Naive thymus-derived CD4-positive, alpha-beta T cell (primary cell): ENCODE measurements at regions not wholly inside any gene's neighbourhood (a gene's known extent, or its start where the extent isn't known, plus 50 kb on each side); places are given as distances from the start of the nearest gene placed in this dataset.

ENCODE experiments used
- ATAC-seq: fragments of 150-1000 bp; cut with Tn5 transposase; 2 replicates; pipeline ENCODE4 v1.10.0; 2021; ENCODE audit warnings: mild to moderate bottlenecking, moderate library complexity
- CTCF ChIA-PET: fragments of 350-600 bp; sonication (Branson Sonifier 250); formaldehyde crosslinking; loops from one replicate; lab custom pipeline; 2021; ENCODE audit warnings: antibody characterized with exemption; lab: Charles Lee
- POLR2A ChIA-PET: fragments of 350-600 bp; sonication (Branson Sonifier 250); formaldehyde crosslinking; loops from one replicate; lab custom pipeline; 2021; ENCODE audit warnings: antibody characterized with exemption, inconsistent platforms; lab: Charles Lee
- DNase-seq, 9 donors: peaks; one replicate each; pipeline versions ENCODE4 v3.0.0 to v3.0.0-alpha.2; 2020 to 2022; ENCODE audit warnings: mixed read lengths in 1 of 9
- H3K27ac ChIP-seq: one replicate; pipeline ENCODE4 v1.7.0; 2013; ENCODE audit warnings: mild to moderate bottlenecking, low read depth, low read length, moderate library complexity
- H3K27me3 ChIP-seq, 2 donors: one replicate each; pipeline ENCODE4 v1.7.0; 2013; ENCODE audit warnings: low read length in 2 of 2, mild to moderate bottlenecking in 2 of 2, moderate library complexity in 2 of 2; ENCODE audit not compliant: control insufficient read depth in 2 of 2, insufficient read depth in 2 of 2
- H3K36me3 ChIP-seq, 3 experiments: 1 replicate in 2 of 3; 2 replicates in 1 of 3; pipeline ENCODE4 v1.7.0; 2013; ENCODE audit warnings: low read length in 3 of 3, mild to moderate bottlenecking in 3 of 3, moderate library complexity in 1 of 3; ENCODE audit not compliant: insufficient read depth in 3 of 3, control insufficient read depth in 2 of 3
- H3K4me1 ChIP-seq, 2 donors: one replicate each; pipeline ENCODE4 v1.7.0; 2013; ENCODE audit warnings: low read length in 2 of 2, mild to moderate bottlenecking in 2 of 2, moderate library complexity in 1 of 2; ENCODE audit not compliant: control insufficient read depth in 2 of 2, insufficient read depth in 2 of 2
- H3K4me3 ChIP-seq: 2 replicates; pipeline ENCODE4 v1.7.0; 2013; ENCODE audit warnings: mild to moderate bottlenecking, low read length
- H3K9me3 ChIP-seq, 3 experiments: 1 replicate in 2 of 3; 2 replicates in 1 of 3; pipeline ENCODE4 v1.7.0; 2013; ENCODE audit warnings: low read length in 3 of 3; ENCODE audit not compliant: control insufficient read depth in 2 of 3
- H3K27ac Mint-ChIP-seq, 9 donors: one replicate each; pipeline ENCODE4 v1.8.0; 2020 to 2022; ENCODE audit warnings: mixed read lengths in 9 of 9, mild to moderate bottlenecking in 8 of 9, moderate library complexity in 5 of 9, inconsistent platforms in 2 of 9
- H3K27me3 Mint-ChIP-seq, 5 donors: one replicate each; pipeline ENCODE4 v1.8.0; 2021 to 2022; ENCODE audit warnings: mixed read lengths in 5 of 5, mild to moderate bottlenecking in 1 of 5
- H3K36me3 Mint-ChIP-seq, 5 donors: one replicate each; pipeline ENCODE4 v1.8.0; 2020 to 2022; ENCODE audit warnings: mixed read lengths in 5 of 5, mild to moderate bottlenecking in 3 of 5, inconsistent platforms in 1 of 5
- H3K4me1 Mint-ChIP-seq, 7 donors: one replicate each; pipeline ENCODE4 v1.8.0; 2020 to 2022; ENCODE audit warnings: mixed read lengths in 7 of 7, mild to moderate bottlenecking in 3 of 7, inconsistent platforms in 1 of 7
- H3K4me3 Mint-ChIP-seq, 10 donors: one replicate each; pipeline ENCODE4 v1.8.0; 2020 to 2022; ENCODE audit warnings: mild to moderate bottlenecking in 10 of 10, mixed read lengths in 10 of 10, moderate library complexity in 6 of 10, inconsistent platforms in 2 of 10
- H3K9me3 Mint-ChIP-seq, 11 donors: one replicate each; pipeline ENCODE4 v1.8.0; 2020 to 2022; ENCODE audit warnings: mixed read lengths in 11 of 11, mild to moderate bottlenecking in 4 of 11, inconsistent platforms in 1 of 11, moderate library complexity in 1 of 11
- intact Hi-C, 2 donors: fragments of 100-400 bp; cut with micrococcal nuclease; formaldehyde crosslinking; loops; one replicate each; pipeline ENCODE4 v1.15.1; 2023

GRCh38 chr11:39972461-39972860, 1487.0 kb downstream of the LRRC4C start:
- no peaks in the 10 kb centered on the region for H3K4me1 Mint-ChIP-seq
- Histone ChIP-seq H3K27me3 (no peaks in the 10 kb centered on the region), H3K36me3 (no peaks in the 10 kb centered on the region), H3K27ac (no peak overlapping the region), H3K4me1 (no peaks in the 10 kb centered on the region), H3K9me3 (no peaks in the 10 kb centered on the region), H3K4me3 (no peak overlapping the region)
- intact Hi-C loops: no loop called here
- DNase-seq: no peak
- CTCF ChIA-PET: no interaction called here
- H3K27ac Mint-ChIP-seq: no peak overlapping the region
- no peak for ATAC-seq
- H3K27me3 Mint-ChIP-seq: no peaks in the 10 kb centered on the region
- H3K36me3 Mint-ChIP-seq: peaks cover 0 to 3% (median 0%) of the 10 kb centered on the region in 5 donors
- no peak overlapping the region for H3K4me3 Mint-ChIP-seq
- peaks cover 0 to 34% (median 9%) of the 10 kb centered on the region in 11 donors for H3K9me3 Mint-ChIP-seq
- POLR2A ChIA-PET: no interaction called here

GRCh38 chr11:39971938-39972337, 1487.5 kb downstream of the LRRC4C start:
- Histone ChIP-seq H3K4me1 (no peaks in the 10 kb centered on the region), H3K27ac (no peak overlapping the region), H3K4me3 (no peak overlapping the region), H3K36me3 (no peaks in the 10 kb centered on the region), H3K27me3 (no peaks in the 10 kb centered on the region), H3K9me3 (no peaks in the 10 kb centered on the region)
- ChIA-PET CTCF (no interaction called here), POLR2A (no interaction called here)
- DNase-seq: no peak
- Mint-ChIP-seq H3K36me3 (peaks cover 0 to 3% (median 0%) of the 10 kb centered on the region in 5 donors), H3K27me3 (no peaks in the 10 kb centered on the region), H3K4me3 (no peak overlapping the region), H3K9me3 (peaks cover 0 to 32% (median 9%) of the 10 kb centered on the region in 11 donors), H3K4me1 (no peaks in the 10 kb centered on the region), H3K27ac (no peak overlapping the region)
- no peak for ATAC-seq
- intact Hi-C loops: no loop called here

GRCh38 chr11:39968071-39968470, 1491.4 kb downstream of the LRRC4C start:
- H3K4me1 ChIP-seq: no peaks in the 10 kb centered on the region
- H3K4me3 ChIP-seq: no peak overlapping the region
- no peaks in the 10 kb centered on the region for H3K27me3 ChIP-seq
- DNase-seq (no peak), ATAC-seq (no peak)
- intact Hi-C loops: no loop called here
- Mint-ChIP-seq H3K4me3 (no peak overlapping the region), H3K9me3 (peaks cover 0 to 32% (median 14%) of the 10 kb centered on the region in 11 donors), H3K4me1 (no peaks in the 10 kb centered on the region), H3K27me3 (no peaks in the 10 kb centered on the region), H3K27ac (no peak overlapping the region), H3K36me3 (peaks cover 0 to 3% (median 0%) of the 10 kb centered on the region in 5 donors)
- POLR2A ChIA-PET: no interaction called here
- no peaks in the 10 kb centered on the region for H3K36me3 ChIP-seq
- no peak overlapping the region for H3K27ac ChIP-seq
- CTCF ChIA-PET: no interaction called here
- no peaks in the 10 kb centered on the region for H3K9me3 ChIP-seq

- no peak overlapping the region for H3K4me3 Mint-ChIP-seq
- no peak overlapping the region for H3K27ac ChIP-seq
- H3K4me3 ChIP-seq: no peak overlapping the region
- H3K27me3 ChIP-seq: no peaks in the 10 kb centered on the region
- intact Hi-C loops: no loop called here
- no peaks in the 10 kb centered on the region for H3K4me1 ChIP-seq
- no peak overlapping the region for H3K27ac Mint-ChIP-seq
- CTCF ChIA-PET: no interaction called here
- peaks cover 0 to 32% (median 11%) of the 10 kb centered on the region in 11 donors for H3K9me3 Mint-ChIP-seq
- H3K9me3 ChIP-seq: no peaks in the 10 kb centered on the region
- DNase-seq: no peak
- H3K27me3 Mint-ChIP-seq: no peaks in the 10 kb centered on the region
- H3K36me3 Mint-ChIP-seq: peaks cover 0 to 3% (median 0%) of the 10 kb centered on the region in 5 donors
- H3K36me3 ChIP-seq: no peaks in the 10 kb centered on the region
- no peak for ATAC-seq
- POLR2A ChIA-PET: no interaction called here
- H3K4me1 Mint-ChIP-seq: no peaks in the 10 kb centered on the region
Observed at GRCh38 chr11:39965701-39966100, 1493.8 kb downstream of the LRRC4C start.

GRCh38 chr11:39960206-39960605, 1499.2 kb downstream of the LRRC4C start:
- Histone ChIP-seq H3K9me3 (no peaks in the 10 kb centered on the region), H3K27me3 (no peaks in the 10 kb centered on the region), H3K4me3 (no peak overlapping the region), H3K27ac (no peak overlapping the region), H3K36me3 (no peaks in the 10 kb centered on the region), H3K4me1 (no peaks in the 10 kb centered on the region)
- peaks cover 0 to 20% (median 6%) of the 10 kb centered on the region in 11 donors for H3K9me3 Mint-ChIP-seq
- H3K27me3 Mint-ChIP-seq: no peaks in the 10 kb centered on the region
- CTCF ChIA-PET: no interaction called here
- no peaks in the 10 kb centered on the region for H3K4me1 Mint-ChIP-seq
- POLR2A ChIA-PET: no interaction called here
- H3K4me3 Mint-ChIP-seq: no peak overlapping the region
- DNase-seq (no peak), ATAC-seq (no peak)
- intact Hi-C loops: no loop called here
- no peak overlapping the region for H3K27ac Mint-ChIP-seq
- H3K36me3 Mint-ChIP-seq: no peaks in the 10 kb centered on the region

GRCh38 chr11:39932966-39933365, 1526.5 kb downstream of the LRRC4C start:
- H3K4me1 ChIP-seq: no peaks in the 10 kb centered on the region
- Mint-ChIP-seq H3K27ac (no peak overlapping the region), H3K4me3 (no peak overlapping the region), H3K27me3 (no peaks in the 10 kb centered on the region), H3K4me1 (no peaks in the 10 kb centered on the region), H3K36me3 (no peaks in the 10 kb centered on the region), H3K9me3 (peaks cover 2 to 33% (median 10%) of the 10 kb centered on the region in 11 donors)
- H3K36me3 ChIP-seq: no peaks in the 10 kb centered on the region
- no peaks in the 10 kb centered on the region for H3K27me3 ChIP-seq
- POLR2A ChIA-PET: no interaction called here
- CTCF ChIA-PET: no interaction called here
- no peak for DNase-seq
- H3K27ac ChIP-seq: no peak overlapping the region
- intact Hi-C loops: no loop called here
- no peak overlapping the region for H3K4me3 ChIP-seq
- H3K9me3 ChIP-seq: no peaks in the 10 kb centered on the region
- no peak for ATAC-seq

GRCh38 chr11:39917256-39917655, 1542.2 kb downstream of the LRRC4C start:
- ChIA-PET CTCF (no interaction called here), POLR2A (no interaction called here)
- no peaks in the 10 kb centered on the region for H3K4me1 ChIP-seq
- no peaks in the 10 kb centered on the region for H3K27me3 ChIP-seq
- H3K4me3 Mint-ChIP-seq: no peak overlapping the region
- DNase-seq: no peak
- ATAC-seq: no peak
- no peak overlapping the region for H3K27ac ChIP-seq
- intact Hi-C loops: no loop called here
- H3K27ac Mint-ChIP-seq: no peak overlapping the region
- H3K36me3 Mint-ChIP-seq: peaks cover 0 to 6% (median 0%) of the 10 kb centered on the region in 5 donors
- no peaks in the 10 kb centered on the region for H3K4me1 Mint-ChIP-seq
- no peaks in the 10 kb centered on the region for H3K9me3 ChIP-seq
- H3K27me3 Mint-ChIP-seq: no peaks in the 10 kb centered on the region
- H3K4me3 ChIP-seq: no peak overlapping the region
- H3K9me3 Mint-ChIP-seq: peaks cover 3 to 45% (median 16%) of the 10 kb centered on the region in 11 donors
- no peaks in the 10 kb centered on the region for H3K36me3 ChIP-seq
